Gastrocnemius medialis (tissue), 4 donors: ENCODE measurements at regions not wholly inside any gene's neighbourhood (a gene's known extent, or its start where the extent isn't known, plus 50 kb on each side); places are given as distances from the start of the nearest gene placed in this dataset.

Experiments used
- ATAC-seq, 2 donors: fragments of 150-250 bp; one replicate each; pipeline ENCODE4 v1.9.1; 2016
- DNase-seq, 2 donors: peaks; one replicate each; pipeline ENCODE4 v3.0.0-alpha.2; 2019
- H3K27ac ChIP-seq, 4 donors: fragments of 200-600 bp; sonication (generic); 1 replicate in 1 of 4; 2 replicates in 3 of 4; pipeline ENCODE4 v1.5.1; 2016 to 2018; ENCODE audit warnings: mild to moderate bottlenecking in 2 of 4, moderate library complexity in 1 of 4
- H3K27me3 ChIP-seq, 3 donors: fragments of 200-600 bp; sonication (generic) in 2 of 3; 1 replicate in 1 of 3; 2 replicates in 2 of 3; pipeline versions ENCODE4 v1.5.1 to v1.6.0; 2016 to 2019; ENCODE audit warnings: mild to moderate bottlenecking in 1 of 3, moderate library complexity in 1 of 3
- H3K36me3 ChIP-seq, 2 donors: fragments of 200-600 bp; sonication (generic) in 1 of 2; one replicate each; pipeline ENCODE4 v1.5.1; 2017 to 2018
- H3K4me1 ChIP-seq, 2 donors: fragments of 200-600 bp; sonication (generic) in 1 of 2; one replicate each; pipeline ENCODE4 v1.5.1; 2016 to 2017; ENCODE audit warnings: mild to moderate bottlenecking in 2 of 2
- H3K4me3 ChIP-seq, 4 donors: fragments of 200-600 bp; sonication (generic) in 3 of 4; 1 replicate in 1 of 4; 2 replicates in 3 of 4; pipeline ENCODE4 v1.5.1; 2016 to 2019; ENCODE audit warnings: mild to moderate bottlenecking in 2 of 4
- H3K9me3 ChIP-seq, 3 donors: fragments of 200-600 bp; sonication (generic) in 2 of 3; 1 replicate in 1 of 3; 2 replicates in 2 of 3; pipeline ENCODE4 v1.5.1; 2016 to 2019
- CTCF ChIP-seq, 5 experiments: fragments of 450-650 bp in 3 of 5; fragments of 200-600 bp in 2 of 5; sonication (generic) in 2 of 5; IDR thresholded peaks in 4 of 5; conservative IDR thresholded peaks in 1 of 5; 1 replicate in 4 of 5; 2 replicates in 1 of 5; pipeline ENCODE4 v1.5.1; 2016 to 2019; ENCODE audit warnings: antibody characterized with exemption in 5 of 5, mild to moderate bottlenecking in 3 of 5, moderate library complexity in 3 of 5
- POLR2A ChIP-seq, 2 donors: fragments of 450-650 bp; IDR thresholded peaks; one replicate each; pipeline ENCODE4 v1.6.1; 2017; ENCODE audit warnings: antibody characterized with exemption in 2 of 2, mild to moderate bottlenecking in 2 of 2, moderate library complexity in 2 of 2
- in situ Hi-C, 4 donors: fragments of 200-750 bp; cut with MboI; loops; one replicate each; pipeline versions ENCODE4 v1.15.0 to v1.8.0; 2017; ENCODE audit warnings: low sequenced_read_pairs in 4 of 4
- intact Hi-C: fragments of 100-400 bp; cut with DNase I; formaldehyde crosslinking; loops from one replicate; pipeline ENCODE4 v1.15.1; 2023; ENCODE audit warnings: low total_unique reads

DNA sequence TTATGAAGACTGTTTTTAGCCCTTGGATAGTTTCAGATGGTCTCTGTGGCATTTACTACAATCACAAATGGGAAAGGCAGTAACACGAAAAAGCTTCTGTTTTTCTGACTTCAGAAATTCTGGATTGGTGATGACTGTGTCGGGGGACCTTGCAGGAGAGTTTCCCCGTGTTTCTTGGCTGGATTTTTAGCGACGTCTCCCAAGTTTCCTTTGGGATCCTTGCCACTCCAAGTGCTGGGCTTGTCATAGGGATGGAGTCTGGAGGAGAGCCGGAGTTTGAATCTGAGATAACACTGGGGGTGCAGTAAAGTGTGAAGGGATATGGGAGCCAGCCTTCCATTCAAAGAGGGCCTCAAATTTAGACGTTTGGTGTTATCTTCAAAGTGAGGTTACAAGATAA lies 179.0 kb downstream of the SNX10 start:
- no peaks in the 10 kb centered on the region for H3K27me3 ChIP-seq
- no peaks in the 10 kb centered on the region for H3K4me1 ChIP-seq
- in situ Hi-C loops (no loop called here), intact Hi-C loops (no loop called here)
- no peak for TF ChIP-seq CTCF (IDR thresholded peaks at IDR 0.05 in 4 of 5, conservative IDR thresholded peaks at IDR 0.05 in 1 of 5)
- TF ChIP-seq POLR2A (IDR thresholded peaks at IDR 0.05): no peak
- H3K27ac ChIP-seq: no peak overlapping the region
- DNase-seq: no peak
- no peak for ATAC-seq
- H3K36me3 ChIP-seq: no peaks in the 10 kb centered on the region
- H3K9me3 ChIP-seq: no peaks in the 10 kb centered on the region
- no peak overlapping the region for H3K4me3 ChIP-seq

DNA sequence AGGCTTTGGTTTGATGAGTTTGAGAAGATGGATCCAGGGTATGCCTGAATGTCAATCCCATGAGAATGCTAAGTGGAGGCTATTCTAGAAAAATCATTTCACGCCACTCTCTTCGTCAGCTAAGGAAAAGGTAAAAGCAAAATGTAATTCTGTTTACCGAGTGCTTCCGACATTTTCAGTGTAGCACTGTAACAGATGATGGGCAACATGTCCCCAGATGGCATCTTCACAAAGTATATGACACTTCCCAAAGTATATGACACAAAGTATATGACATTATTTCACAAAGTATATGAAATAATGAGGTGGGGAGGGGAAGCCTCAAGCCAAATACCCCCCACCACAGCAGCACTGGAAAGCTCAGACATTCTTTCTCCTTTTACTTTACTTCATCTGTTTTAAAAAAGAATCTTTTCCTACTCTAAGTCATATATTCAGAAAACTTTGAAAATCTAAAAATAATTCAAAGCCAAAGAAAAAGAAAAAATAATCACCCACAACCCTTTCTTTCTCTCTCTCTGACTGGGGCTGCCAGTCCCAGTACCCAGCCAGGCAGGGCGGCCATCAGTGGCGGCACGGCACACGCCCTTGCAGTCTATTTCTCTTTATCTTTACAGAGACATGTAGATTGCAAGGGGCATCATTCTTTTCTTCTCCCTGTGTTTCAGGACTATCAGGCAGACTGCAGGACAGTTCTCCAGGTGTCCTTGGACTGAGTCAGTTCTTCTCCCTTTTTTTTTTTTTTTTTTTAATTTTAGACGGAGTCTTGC lies 179.8 kb downstream of the SNX10 start:
- ATAC-seq: no peak
- Histone ChIP-seq H3K4me1 (no peaks in the 10 kb centered on the region), H3K27me3 (no peaks in the 10 kb centered on the region), H3K27ac (no peak overlapping the region), H3K36me3 (no peaks in the 10 kb centered on the region), H3K9me3 (no peaks in the 10 kb centered on the region), H3K4me3 (no peak overlapping the region)
- TF ChIP-seq CTCF (IDR thresholded peaks at IDR 0.05 in 4 of 5, conservative IDR thresholded peaks at IDR 0.05 in 1 of 5): no peak
- no peak for TF ChIP-seq POLR2A (IDR thresholded peaks at IDR 0.05)
- in situ Hi-C loops: no loop called here
- intact Hi-C loops: no loop called here
- no peak for DNase-seq

DNA sequence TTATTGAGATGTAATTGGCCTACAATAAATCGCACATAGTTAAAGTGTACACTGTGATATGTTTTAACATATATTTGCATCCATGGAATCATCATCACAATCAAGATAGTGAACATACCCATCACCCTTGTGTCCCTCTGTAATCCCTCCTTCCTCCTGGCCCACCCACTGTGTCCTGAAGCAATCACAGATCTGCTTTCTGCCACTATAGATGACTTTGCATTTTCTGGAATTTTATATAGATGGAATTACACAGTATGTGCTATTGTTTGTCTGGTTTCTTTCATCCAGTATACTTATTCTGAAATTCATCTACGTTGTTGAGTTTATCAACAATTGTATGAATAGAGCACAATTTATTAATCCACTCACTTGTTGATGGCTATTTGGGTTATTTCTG lies 181.3 kb downstream of the SNX10 start:
- Histone ChIP-seq H3K27me3 (no peaks in the 10 kb centered on the region), H3K36me3 (no peaks in the 10 kb centered on the region), H3K27ac (no peak overlapping the region), H3K4me3 (no peak overlapping the region), H3K9me3 (no peaks in the 10 kb centered on the region), H3K4me1 (no peaks in the 10 kb centered on the region)
- intact Hi-C loops: no loop called here
- ATAC-seq (no peak), DNase-seq (no peak)
- in situ Hi-C loops: no loop called here
- no peak for TF ChIP-seq CTCF (IDR thresholded peaks at IDR 0.05 in 4 of 5, conservative IDR thresholded peaks at IDR 0.05 in 1 of 5)
- TF ChIP-seq POLR2A (IDR thresholded peaks at IDR 0.05): no peak

DNA sequence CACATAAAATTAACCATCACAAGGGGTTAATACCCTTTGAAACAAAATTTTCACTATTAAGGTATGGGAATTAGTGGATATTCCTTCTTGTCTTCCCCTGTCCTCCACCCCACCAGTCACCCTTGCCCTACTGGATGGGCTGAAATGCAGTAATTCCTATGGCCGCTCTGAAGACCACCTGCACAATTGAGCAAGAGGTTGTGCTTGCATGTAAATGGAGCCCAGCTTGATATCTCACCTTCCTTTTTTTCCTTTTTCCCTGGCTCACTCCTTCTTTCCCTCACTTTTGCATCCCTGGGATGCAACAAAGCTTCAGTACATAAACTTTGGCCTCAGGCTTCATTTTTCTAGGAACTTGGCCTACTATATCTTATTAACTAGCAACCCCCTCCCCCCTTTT lies 184.6 kb downstream of the SNX10 start:
- H3K27ac ChIP-seq: no peak overlapping the region
- DNase-seq: no peak
- in situ Hi-C loops: no loop called here
- H3K4me1 ChIP-seq: no peaks in the 10 kb centered on the region
- H3K9me3 ChIP-seq: no peaks in the 10 kb centered on the region
- no peaks in the 10 kb centered on the region for H3K36me3 ChIP-seq
- intact Hi-C loops: no loop called here
- no peaks in the 10 kb centered on the region for H3K27me3 ChIP-seq
- ATAC-seq: no peak
- no peak for TF ChIP-seq CTCF (IDR thresholded peaks at IDR 0.05 in 4 of 5, conservative IDR thresholded peaks at IDR 0.05 in 1 of 5)
- TF ChIP-seq POLR2A (IDR thresholded peaks at IDR 0.05): no peak
- H3K4me3 ChIP-seq: no peak overlapping the region
